HG03521 (cell line): ENCODE measurements at regions not wholly inside any gene's neighbourhood (a gene's known extent, or its start where the extent isn't known, plus 50 kb on each side); places are given as distances from the start of the nearest gene placed in this dataset.

Experiments used
- ATAC-seq: cut with Tn5 transposase; IDR thresholded peaks from one replicate; pipeline ENCODE4 v1.9.1; 2021; ENCODE audit warnings: mild to moderate bottlenecking, moderate library complexity; ENCODE audit not compliant: unreplicated experiment

DNA sequence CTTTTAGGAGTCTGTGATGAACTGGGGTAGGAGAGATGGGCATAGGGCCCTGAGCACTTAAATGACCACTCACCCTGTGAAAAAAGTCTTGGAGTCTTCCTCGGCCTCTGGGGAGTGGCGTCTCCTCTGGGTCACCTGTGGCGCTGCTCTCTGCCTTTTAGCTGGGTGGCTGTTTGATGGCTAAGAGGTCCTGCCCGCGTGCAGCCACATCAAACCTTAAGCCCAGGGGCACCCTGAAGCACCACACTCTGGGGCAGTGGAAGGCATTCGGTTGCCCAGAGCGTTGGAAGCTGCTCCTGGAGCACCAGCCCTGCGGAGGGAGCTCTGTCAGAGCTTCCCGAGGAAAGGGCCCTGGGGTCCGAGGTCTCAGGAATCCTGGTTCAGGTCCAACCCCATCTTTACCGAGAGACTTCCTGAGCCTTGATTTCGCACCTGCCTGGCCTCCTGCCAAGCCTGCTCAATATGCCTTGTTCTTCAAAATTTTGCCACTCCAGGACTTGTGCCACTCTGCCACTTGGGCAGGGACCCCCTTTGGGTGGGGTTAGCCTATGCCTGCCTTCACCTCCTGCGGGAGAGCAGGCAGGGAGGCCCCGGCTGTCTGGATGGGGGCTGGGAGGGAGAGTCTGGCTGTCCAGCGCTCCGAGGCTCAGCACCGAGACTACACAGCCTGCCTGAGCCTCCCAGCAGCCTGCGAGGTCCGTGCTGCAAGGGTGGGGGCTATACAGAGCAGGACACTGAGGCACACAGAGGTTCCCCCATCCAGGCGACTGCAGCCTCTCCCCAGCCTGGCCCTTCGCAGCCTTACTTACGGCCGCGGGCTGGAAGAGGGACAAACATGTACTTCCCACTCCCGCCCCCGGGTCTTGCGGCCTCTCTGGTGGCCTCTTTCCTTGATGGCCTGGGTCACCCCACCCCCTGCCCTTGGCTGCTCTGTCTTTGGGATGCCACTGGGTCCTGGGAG is 63.4 kb upstream of the RNU6ATAC start:
- ATAC-seq: no peak

DNA sequence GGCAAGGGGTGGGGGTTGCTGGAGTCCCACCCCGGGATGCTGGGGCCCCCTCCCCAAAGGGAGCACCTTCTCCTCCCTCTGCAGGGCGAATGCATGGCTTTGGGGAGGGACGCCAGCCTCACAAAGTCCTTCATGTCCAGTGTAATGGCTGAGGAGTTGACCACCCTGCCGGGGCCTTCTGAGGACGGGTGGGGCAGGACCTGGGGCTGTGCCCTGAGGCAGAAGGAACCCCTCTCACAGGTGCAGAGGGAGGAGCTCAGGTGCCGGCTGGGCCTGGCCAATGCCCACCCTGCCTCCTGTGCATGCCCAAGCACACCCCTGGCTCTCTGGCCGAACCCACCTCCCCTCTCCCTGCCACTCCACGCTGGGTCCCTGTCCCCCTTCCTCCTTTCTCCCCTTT is 64.3 kb upstream of the RNU6ATAC start:
- no peak for ATAC-seq

DNA sequence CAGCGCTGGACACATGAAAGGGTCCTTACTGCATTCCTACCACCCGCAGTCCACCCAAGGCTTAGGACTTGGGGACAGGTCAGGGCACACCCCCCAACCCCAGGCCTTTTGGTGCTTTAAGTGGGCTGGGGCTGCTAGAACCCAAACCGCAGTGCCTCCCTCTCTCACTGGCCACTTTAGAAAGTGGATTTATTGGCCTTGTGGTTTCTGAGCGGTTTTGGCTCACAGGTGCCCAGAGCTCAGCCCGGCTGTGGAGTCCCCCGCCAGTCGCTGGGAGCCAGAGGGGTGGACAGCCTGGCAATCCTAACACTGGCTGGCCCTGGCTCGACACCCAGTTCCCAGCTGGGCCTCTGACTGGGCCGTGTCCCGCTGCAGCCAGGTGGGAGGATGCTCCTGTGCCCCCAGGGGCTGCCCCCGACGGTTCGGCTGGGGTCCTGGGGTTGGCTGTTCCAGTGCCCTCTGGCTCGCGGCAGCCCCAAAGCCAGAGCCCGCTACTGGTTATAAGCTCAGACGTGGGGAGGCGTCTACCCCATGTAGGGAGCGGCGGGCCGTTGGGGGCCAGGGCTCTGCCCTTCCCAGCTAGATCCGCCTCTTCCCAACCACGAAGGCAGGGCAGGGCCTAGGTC is 65.2 kb upstream of the RNU6ATAC start:
- no peak for ATAC-seq

DNA sequence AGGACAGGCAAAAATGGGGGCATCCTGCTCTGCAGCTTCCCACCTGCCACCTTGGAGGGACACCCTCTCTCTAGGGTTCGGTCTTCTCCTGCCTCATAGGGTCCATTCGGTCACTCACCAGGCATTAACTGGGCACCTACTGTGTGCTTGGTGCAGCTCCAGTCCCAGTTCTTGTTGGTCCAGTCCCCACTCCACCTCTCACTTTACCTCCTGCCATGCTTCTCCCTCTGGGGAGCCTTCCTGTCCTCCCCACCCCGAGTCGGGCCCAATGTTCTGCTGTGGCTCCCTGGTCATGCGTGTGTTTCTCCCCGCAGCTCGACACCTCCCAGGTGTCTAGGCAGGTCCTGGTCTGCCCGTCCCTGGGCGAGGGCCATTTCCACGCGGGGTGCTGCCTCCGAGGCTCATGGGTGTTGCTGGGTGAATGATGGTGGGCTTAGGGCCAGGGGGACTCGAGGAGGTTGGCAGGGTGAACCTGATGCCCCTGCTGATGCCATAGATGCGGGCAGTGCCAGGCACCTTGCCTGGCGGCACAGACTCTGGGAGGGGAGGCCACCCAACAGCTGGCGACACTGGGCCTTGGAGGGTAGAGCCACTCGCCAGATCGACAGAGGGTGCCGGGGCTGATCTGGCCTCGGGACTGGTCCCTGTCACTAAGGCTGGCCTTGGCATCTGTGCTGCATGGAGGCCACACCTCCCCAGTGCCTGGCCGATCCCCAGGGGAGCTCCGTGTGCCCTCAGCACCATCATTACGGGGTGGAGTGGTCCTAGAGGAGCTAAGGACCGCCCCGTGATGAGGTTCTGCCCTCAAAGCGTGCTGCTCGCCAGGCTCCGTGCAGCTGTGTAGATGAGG is 66.0 kb upstream of the RNU6ATAC start:
- no peak for ATAC-seq

DNA sequence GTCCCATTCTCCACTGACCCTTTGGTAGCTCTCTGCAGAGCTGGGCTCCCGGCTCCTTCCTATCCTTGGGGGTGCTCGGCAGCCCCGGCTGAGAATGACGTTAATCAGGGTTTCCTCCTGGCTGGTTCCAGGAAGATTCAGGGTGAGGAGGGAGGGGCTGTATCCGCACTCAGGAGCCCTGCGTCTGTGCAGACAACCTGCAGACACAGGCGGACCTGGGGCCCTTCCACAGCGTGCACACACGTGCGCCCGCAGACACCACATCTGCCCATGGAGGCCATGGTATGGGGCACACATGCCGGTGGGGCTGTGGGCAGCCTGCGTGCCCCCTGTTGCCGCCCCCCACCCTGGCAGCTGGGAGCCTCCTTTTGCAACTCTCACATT is 66.6 kb upstream of the RNU6ATAC start:
- ATAC-seq: no peak

DNA sequence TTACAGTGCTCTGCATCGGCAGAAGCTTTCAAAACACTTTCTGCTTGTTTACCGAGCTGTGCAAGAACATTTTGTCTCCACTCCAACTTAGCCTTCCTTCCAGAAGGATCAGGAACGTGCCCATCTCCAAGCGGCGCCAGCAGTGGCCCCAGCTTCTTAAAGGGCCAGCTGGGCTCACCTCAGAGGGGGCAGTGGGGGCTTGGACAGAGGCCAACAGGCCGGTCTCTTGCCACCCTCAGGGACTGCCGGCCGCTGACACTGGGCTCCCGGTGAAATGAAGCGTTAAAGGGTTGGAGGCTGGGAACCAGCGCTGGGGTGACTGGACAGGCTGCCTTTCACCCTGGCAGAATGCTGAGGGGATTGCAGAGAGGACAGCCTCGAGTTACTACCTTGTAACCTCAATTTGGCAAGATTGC is 67.0 kb upstream of the RNU6ATAC start:
- no peak for ATAC-seq

DNA sequence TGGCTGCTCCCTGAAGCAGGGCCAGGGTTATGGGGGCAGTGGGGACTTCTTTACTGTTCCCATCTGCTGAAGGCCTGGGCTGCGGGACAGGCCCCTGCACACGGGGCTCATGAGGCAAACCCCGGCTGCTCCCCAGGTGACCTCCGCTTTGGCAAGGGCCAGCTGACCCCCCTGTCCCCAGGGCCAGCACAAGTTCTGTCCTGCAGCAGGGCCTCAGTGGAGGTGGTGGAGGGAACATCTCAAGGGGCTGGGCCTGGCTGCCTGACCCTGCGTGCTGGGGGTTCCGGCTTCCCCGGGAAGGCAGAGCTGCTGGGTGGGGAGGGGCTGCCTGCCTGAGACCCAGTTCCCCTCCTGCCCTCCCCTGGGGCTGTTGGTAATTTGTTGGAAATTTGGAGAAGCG is 67.4 kb upstream of the RNU6ATAC start:
- ATAC-seq: no peak

DNA sequence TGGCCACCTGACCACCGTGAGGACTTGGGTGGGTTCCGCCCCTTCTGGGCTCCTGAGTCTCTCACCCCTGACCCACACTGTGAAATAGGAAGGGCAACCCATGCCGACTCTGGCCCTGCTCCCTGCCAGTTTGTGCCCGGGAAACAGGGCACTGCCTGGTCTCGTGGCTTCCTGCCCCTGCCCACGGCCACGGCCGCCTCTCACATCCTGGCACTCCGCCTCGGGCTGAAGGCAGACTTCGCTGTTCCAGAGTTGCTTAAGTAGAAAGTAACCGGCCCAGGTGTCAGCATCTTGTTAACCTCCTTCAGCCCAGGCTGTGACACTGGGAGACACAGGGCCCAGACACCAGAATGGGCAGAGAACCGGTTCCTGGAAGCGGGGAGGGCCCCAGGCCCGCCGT is 68.7 kb upstream of the RNU6ATAC start:
- no peak for ATAC-seq

DNA sequence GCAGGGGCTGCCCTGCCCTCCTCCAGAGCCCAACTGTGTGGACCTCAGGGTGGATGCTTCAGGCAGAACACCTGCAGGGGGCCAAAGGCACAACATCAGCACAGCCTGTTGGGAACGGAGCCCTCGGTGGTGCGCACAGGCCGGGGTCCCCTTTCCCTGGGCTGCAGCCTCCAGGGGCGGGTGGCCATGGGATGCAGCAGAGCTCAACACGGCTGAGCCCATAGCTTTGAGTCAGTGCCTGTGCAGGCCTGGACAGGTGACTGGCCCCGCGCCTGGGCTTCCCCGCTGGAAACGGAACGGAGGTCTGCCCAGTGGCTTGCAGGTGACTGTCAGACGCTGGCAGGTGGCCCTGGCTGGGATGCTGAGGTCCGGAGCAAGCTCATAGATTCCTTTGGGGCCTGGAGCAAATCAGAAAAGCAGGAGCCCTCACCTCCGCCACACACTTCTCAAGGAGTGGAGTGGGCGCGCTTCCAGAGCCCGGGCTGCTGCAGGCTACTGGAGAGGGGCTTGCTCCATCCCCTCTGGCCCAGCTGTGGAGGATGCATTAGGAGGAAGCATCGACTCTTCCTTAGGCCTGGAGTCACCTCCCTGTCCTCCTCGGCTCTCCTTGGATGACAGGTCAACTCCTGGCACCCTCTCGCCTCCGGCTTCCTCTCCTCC is 69.8 kb upstream of the RNU6ATAC start:
- ATAC-seq: no peak

DNA sequence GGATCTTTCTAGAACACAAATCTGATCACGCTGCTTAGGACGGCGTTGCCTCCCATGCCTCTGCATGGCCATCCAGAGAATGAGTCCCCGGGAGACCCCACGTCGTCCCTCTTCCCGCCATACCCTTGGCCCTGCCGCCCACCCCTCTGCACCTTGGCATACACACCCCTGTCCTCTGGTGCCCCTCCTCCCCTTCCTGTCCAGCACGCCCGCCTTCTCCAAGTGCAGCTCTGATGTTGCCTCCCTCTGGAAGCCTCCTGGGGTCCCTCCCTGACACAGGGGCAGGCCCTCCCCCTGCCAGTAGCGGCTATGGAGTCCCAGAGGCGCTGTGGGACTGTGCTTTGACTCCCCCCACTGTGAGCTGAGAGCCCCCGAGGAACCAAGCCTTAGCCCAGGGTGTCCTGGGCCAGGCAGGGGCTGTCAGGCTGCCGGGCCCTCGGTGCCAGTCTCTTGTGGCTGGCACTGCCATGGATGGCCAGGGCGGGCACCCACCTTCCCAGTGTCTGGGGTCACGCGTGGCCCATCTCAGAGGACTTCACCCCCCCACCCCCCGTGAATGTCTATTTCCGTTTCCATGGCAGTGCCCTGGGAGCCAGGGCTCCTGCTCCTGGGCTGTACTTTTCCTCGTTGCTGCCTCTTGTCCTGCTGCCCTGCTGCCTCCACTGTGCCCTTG is 70.5 kb upstream of the RNU6ATAC start:
- ATAC-seq: no peak

DNA sequence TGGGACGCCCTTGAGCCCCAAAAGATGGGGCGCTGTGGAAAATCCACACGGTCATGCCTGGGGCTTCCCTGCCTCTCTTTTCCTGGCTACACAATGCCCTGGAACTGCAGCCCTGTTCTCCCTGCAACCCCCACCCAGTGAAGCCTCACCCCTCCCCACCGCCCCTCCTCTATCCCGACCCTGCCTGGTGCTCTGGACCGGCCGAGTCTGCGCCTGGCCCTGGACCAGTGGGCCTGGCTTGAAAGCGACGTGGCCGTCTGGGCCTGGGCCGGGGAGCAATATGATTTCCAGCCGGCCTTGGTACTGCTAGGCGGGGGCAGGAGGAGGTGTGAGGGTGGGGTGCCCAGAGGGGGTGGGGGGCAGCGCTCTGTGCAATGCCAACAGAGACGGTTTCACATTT is 71.0 kb upstream of the RNU6ATAC start:
- ATAC-seq: no peak

DNA sequence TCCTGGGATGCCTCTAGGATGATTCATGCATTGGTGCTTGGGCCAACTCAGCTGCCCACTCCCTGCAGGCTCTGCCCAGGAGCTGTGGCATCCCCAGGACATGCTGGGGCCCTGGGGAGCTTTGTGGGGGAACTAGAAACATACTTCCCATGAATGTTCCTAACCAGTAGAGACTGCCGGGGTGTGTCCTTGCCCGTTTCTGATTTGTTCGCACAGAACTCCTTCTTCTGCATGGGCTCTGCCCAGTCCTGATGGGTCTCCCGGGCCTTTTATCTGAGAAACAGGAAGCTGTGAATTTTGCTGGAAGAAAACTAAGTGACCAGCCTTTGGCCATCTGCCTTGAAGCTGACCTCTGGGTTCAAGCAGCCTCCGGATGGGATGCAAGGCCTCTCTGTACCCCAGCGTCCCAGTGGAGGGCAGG is 71.6 kb upstream of the RNU6ATAC start:
- ATAC-seq: no peak

DNA sequence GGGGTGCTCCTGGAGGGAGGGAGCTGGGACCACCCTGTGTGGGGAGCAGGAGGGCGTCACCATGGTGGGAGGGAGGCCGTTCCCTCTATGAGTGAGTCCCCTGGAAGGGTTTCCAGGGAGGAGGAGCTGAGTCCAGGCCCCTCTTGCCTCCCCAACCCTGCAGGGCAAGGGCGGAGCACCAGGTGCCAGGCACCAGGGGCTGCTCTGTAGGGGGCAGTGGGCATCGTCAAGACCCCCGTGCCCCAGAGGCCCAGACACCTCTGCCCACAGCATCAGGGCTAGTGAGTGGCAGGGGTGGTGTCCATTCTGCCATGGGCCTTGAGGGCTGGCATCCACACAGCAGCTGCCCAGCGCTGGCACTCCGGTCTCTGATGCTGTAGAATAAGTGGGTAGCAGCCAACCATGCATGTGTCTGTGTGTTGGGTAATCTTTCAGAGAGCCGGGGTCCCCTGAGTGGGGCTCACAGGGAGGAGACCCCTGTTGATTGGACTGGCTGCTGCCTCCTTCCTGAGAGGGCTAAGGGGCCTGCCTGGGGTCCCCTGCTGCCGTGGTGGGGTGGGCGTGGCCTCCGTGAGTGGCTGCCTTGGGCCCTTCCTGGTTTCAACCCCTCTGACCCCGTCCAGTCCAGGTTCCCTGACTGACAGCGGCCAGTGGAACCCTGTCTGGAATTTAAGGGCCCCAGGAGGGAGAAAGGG is 72.7 kb upstream of the RNU6ATAC start:
- ATAC-seq: no peak

DNA sequence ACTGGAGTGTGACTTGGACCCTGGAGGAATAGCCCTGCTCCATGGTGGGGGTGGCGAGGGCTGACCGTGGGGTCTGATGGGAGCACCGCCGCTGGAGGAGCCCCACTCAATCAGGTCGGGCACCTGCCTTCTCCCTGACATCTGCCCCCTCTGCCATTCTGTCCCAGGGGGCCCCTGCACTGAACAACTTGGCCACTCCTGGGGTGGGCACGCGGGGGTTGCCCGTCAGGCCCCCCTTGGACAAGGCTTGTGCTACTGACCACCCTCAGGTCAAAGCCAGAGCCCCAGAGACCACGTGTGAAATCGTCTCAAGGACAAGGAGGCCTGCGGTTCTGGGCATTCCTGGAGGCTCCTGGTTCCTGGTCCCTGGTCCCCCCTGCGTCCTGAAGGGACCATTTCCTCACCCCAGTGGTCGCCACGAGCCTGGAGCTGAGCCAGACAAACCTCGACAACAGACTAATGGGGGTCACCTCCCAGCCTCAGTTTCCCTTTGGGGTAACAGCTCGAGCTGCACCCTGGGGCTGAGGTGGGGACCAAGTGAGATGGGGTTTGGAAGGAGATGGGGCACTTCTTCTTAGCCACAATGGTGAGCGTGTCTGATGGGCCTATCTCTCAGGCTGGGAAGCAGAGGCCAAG is 73.4 kb upstream of the RNU6ATAC start:
- no peak for ATAC-seq

DNA sequence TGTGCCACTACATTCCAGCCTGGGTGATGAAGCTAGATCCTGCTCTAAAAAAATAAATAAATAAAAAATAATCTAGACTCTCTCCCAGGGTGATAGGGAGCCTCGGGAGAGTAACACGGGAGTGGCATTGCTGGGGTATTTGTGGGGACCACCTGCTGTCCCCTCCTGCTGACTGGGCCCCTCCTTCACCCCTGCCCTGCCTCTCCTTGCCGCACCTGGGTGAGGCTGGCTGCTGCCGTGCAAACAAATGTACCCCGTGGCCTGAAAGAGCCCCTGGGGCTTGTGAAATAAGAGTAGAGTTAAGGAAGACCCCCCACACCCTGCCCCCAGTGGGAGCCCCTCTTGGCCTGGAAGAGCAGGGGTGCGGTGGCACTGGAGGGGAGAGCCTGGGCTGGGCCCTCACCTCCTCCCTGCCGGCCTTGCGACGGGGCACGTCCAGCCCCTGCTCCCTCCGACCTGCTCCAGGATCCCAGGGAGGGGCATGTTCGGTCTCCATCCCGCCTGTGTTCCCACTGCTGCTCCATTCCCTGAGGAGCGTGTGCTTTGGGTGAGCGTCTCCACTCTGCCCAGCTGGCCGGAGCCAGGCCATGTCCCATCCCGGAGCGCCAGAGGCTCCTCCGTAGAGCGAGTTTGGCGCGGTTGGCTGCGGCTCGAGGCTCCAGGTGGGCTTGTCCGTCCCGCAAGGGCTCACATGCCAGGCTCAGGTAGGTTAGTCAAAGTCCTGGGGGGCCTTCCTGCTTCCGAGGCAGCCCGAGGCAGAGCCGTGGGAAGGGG is 75.0 kb upstream of the RNU6ATAC start:
- ATAC-seq: no peak

DNA sequence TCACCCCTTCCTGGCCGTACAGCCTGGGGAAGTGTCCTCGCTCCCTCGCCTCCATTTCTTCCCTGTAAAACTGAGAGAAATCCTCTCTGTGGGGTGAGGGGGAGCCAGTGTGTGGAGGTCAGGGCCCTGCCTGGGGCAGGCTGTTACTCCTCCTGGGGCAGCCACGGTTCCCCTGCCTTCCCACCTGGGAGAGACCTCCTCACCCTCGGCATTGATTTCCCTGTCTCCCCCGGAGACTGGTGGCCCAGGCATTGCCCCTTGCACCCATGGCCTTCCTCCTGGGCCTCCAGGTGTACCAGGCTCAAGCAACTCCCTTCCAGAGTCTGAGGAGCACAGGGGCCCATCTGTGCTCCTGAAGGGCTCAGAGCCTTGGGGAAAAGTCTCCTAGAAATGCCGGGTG is 75.6 kb upstream of the RNU6ATAC start:
- ATAC-seq: no peak

DNA sequence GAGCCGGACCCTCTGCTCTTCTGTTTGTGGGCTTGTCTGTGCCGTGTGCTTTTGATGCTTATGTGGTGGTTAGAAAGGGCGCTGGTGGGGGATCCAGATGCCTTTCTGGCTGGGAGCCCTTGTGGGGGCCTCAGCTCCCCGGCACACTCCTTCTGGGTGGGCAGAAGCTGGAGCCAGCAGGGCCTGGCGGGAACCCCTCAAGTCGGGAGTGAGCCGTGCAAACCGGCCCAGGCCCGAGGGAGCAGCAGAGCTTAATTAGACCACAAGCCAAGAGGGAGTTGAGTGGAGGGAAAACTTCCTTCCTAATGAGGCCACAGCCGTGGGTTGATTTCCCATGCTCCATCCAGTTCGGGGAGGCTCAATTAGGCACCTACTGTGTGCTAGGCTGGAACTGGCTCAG is 76.0 kb upstream of the RNU6ATAC start:
- ATAC-seq: no peak

DNA sequence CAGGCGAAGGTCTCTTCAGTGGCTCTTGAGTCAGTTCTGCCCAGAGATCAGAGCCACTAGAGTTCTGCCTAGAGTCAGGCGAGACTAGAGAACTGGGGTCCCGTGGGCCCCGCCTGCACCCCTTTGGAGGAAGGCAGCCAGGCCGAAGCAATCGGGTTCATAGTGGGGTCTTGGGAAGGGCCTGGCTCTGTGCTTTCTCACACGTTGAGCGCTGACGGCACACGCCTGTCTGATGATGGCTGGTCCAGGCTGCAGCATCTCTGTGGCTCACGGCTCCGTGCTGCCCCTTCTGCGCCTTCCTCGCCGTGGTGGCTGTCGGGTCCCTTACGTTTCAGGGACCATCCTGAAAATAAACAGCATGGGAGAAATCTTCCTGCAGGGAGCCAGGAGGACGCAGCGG is 78.3 kb upstream of the RNU6ATAC start:
- ATAC-seq: no peak
